ENCODE measurements at regions not wholly inside any gene's neighbourhood (a gene's known extent, or its start where the extent isn't known, plus 50 kb on each side); places are given as distances from the start of the nearest gene placed in this dataset.

DNA sequence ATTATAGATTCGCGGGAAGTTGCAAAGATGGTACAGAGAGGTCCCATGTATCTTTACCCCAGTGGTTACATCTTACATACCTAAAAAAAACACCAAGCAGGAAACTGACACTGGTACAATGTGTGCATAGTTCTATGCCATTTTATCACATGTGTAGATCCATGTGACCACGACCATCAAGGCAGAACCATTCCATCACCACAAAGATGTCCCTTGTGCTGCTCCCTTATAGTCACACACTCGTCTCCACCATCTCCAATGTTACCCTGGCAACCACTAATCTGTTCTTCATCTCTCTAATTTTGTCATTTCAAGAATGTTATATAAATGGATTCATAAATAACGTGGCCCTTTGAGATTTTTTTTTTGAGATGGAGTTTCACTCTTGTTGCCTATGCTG is 156.9 kb upstream of the MAGI3 start:
- no peak for TF ChIP-seq CTCF (IDR thresholded peaks at IDR 0.05; ENCODE audit: control insufficient read depth, extremely low read depth, insufficient read depth)
- no peak for DNase-seq (ENCODE audit: low read depth)
- no peak overlapping the region for H3K4me3 ChIP-seq (ENCODE audit: low read depth, low read length)

GRCh38 chr1:113241237-113241636 is 149.1 kb upstream of the MAGI3 start:
- peak; percentile 52 for DNase-seq (ENCODE audit: low read depth)
- no peak overlapping the region for H3K4me3 ChIP-seq (ENCODE audit: low read depth, low read length)
- no peak for TF ChIP-seq CTCF (IDR thresholded peaks at IDR 0.05; ENCODE audit: control insufficient read depth, extremely low read depth, insufficient read depth)

DNA sequence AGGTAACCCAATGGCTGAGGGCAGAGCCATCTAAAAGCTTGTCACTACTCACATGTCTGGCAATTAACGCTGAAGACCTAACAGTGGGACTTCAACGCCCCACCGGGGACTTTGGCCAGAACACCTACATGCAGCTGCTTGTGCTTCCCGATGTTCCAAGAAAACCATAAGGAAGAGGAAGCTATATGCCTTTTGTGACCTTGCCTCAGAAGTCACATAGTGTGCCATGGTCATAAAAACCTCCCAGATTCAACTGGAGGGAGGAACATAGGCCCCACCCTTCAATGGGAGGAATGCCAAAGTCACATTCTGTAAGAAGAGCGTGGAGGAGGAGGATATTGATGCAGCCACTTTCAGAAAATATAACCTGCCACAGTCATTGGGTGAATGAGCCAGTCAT is 147.8 kb upstream of the MAGI3 start:
- peak; percentile 90 for DNase-seq (ENCODE audit: low read depth)
- no peak for TF ChIP-seq CTCF (IDR thresholded peaks at IDR 0.05; ENCODE audit: control insufficient read depth, extremely low read depth, insufficient read depth)
- no peak overlapping the region for H3K4me3 ChIP-seq (ENCODE audit: low read depth, low read length)

- DNase-seq (ENCODE audit: low read depth), result no peak
- no peak for TF ChIP-seq CTCF (IDR thresholded peaks at IDR 0.05; ENCODE audit: control insufficient read depth, extremely low read depth, insufficient read depth)
- H3K4me3 ChIP-seq (ENCODE audit: low read depth, low read length), result no peak overlapping the region
These were observed 146.8 kb upstream of the MAGI3 start for GRCh38 chr1:113243529-113243928.

DNA sequence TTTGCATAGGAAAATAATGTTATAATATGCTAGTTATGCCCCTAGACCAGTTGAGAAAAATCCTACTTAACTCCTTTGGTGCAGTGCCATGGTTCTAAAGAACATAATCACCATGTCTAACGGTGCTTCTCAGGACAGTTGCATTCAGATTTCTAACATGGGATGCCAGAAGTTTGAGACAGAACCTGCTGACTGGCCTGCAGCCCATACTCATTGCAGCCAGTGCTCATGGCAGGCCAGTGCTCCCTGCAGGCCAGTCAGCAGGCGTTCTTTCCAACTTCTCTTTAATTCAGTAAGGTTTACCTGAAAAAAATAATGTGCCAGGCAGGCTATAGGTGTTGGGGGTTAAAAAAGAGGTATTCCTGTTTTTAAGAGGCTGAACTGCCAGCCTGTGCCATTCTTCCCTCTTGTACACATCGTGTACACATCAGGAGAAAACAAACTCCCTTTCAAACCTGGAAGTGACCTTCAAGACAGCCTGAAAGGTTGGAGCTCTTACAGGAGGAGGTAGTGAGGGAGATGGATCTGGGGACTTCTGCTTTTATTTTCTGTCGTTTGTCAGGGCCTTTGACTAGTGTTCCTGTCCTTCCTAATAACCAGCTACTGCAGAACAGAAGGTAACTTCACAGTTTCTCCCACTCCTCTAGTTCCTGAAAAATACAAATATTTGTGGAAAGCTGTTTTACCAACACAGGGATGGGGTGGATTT is 146.0 kb upstream of the MAGI3 start:
- no peak for DNase-seq (ENCODE audit: low read depth)
- no peak overlapping the region for H3K4me3 ChIP-seq (ENCODE audit: low read depth, low read length)
- TF ChIP-seq CTCF (IDR thresholded peaks at IDR 0.05; ENCODE audit: control insufficient read depth, extremely low read depth, insufficient read depth), result peak; percentile 19; the same call in 1 of the 2 replicates

DNA sequence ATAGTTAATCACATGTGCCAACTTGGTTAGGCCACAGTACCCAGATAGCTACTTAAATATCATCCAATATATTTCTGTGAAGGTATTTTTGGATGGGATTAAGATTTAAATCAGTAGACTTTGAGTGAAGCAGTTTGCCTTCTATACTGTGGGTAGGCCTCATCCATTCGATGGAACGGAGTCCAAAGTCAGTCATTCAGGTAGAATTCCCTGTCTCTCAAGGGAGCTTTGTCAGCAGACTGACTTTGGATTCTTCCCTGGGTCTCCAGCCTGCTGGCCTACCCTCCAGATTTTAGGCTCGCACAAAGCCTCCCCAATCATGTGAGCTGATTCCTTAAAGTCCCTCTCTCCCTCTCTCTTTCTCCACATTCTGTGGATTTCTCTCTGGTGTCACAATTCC is 145.1 kb upstream of the MAGI3 start:
- no peak for TF ChIP-seq CTCF (IDR thresholded peaks at IDR 0.05; ENCODE audit: control insufficient read depth, extremely low read depth, insufficient read depth)
- DNase-seq (ENCODE audit: low read depth), result no peak
- no peak overlapping the region for H3K4me3 ChIP-seq (ENCODE audit: low read depth, low read length)

- DNase-seq (ENCODE audit: low read depth), result no peak
- no peak overlapping the region for H3K4me3 ChIP-seq (ENCODE audit: low read depth, low read length)
- TF ChIP-seq CTCF (IDR thresholded peaks at IDR 0.05; ENCODE audit: control insufficient read depth, extremely low read depth, insufficient read depth), result no peak
These were observed 143.4 kb upstream of the MAGI3 start for GRCh38 chr1:113246929-113247328.
